ENCODE measurements at regions not wholly inside any gene's neighbourhood (a gene's known extent, or its start where the extent isn't known, plus 50 kb on each side); places are given as distances from the start of the nearest gene placed in this dataset.

GRCh38 chr12:88419794-88420193, 160.5 kb downstream of the KITLG start:
- DNase-seq = peak; percentile 74

DNA sequence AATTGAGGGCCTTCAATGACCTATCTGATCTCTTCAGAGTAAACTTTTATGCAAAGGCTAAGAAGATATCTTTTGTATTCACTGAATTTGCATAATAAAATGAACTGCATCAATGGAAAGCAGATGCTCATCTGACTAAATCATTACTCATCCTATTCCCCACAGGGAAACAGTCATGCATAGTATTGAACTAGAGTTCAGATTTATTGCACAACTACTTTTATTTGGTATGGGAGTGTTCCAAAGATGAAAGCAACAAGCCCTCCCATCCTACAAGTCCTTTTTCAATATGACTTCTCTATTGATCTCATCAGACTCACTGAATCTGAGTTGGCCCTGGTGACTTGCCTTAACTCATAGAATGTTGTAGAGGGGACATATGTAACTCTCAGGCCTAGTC, 159.8 kb downstream of the KITLG start:
- DNase-seq = peak; percentile 84

DNA sequence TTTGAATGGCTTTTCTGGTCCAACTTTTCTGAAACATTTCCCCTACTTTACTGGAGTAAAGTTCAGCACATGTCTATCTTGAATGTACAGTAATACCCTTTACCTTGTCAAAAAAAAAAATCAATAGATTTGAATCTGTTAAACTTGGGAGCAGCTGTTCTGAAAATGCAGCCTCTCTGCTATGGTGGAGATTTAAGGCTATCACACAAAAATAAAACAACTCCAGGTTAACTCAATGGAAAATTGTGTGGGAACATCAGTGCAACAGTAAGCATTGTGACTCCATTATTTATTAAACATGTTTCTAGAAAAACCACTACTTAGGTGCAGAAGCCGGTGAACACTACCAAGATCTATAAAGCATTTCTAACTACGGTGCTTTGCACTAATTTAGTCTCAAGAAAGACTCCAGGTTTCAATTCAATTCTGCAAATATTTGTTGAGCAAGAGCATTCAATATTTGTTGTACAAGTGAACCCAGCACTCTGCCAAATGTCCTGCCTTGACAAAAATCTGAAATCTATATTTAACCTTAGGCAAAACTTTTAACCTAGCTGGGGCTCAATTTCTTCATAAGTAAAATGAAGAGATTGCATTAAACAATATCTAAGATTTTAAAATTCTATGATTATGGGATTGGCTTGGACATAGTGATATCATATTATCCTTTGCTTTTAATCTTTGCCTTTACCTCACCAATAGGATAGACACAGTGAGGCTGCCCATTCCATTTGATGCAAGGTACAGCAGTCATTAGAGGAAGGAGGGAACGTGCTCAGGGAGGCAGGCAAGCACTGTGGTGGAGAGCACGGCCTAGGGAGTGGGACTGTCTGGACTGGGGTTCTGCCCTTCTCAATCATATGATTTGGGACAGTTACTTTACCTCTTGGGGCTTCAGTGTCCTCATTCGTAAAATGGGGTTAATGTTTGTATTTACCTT, 155.2 kb downstream of the KITLG start:
- DNase-seq = no peak

GRCh38 chr12:88428350-88428749, 151.9 kb downstream of the KITLG start:
- DNase-seq = no peak

DNA sequence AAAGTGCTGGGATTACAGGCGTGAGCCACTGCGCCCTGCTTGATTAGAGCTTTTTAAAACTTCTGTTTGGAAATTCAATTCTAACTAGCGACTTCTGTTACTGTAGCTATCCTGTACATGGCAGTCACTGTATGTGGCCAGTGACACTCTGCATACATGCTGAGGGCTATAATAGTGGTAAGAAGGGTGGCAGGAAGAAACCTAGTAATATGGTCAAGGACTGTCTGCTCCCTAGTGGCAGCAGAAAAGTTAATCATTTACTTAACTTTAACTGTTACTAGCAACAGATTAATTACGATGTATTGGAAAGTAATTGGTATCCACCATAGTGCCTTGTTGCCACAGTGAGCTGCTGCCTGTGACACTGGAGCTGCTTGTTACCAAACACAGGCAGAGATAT, 149.0 kb downstream of the KITLG start:
- no peak for DNase-seq

- no peak for DNase-seq
Observed at GRCh38 chr12:88432531-88433490, 147.5 kb downstream of the KITLG start.

DNA sequence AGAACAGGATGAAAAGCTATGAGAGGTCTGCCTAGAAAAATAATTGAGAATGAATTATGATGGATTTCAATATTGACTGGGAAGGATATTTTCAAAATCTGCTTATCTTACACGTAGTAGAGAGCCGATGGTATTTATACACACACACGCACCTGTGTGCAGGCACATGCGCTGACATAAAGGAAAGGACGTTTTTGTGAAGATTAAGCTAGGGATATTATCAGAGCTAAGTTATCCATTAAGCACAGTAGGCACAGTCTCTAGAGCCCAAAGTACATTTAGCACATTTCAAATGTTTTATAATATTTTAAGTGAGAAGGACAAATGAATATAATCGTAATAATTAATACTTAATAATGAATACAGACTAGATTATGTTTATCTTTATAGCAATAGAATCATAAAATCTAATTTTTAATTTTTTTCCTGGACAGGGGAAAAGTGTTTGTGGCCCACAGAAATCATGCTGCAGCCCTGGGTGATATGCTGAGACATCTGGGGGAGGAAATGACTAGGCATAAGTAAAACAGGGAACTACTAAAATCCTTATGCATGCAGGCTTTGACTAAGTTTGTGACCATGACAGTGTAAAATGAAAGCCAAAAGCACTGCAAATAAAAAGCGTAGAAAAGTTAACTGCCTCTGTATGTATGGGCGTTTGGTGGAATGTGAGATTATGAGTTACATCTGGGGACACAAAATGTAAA, 146.1 kb downstream of the KITLG start:
- peak; percentile 28 for DNase-seq

GRCh38 chr12:88435334-88436076, 144.8 kb downstream of the KITLG start:
- no peak for DNase-seq

- no peak for DNase-seq
Observed at GRCh38 chr12:88437226-88437625, 143.0 kb downstream of the KITLG start.
